GM12878 (cell line): ENCODE measurements at regions not wholly inside any gene's neighbourhood (a gene's known extent, or its start where the extent isn't known, plus 50 kb on each side); places are given as distances from the start of the nearest gene placed in this dataset.

Experiments
- ATAC-seq: fragments of 200-7000 bp; cut with Tn5 transposase; 3 replicates; pipeline ENCODE4 v1.9.1; 2020; ENCODE audit warnings: mild to moderate bottlenecking, moderate library complexity
- BruUV-seq: library from RNA; stranded (reverse); fragments of 400-500 nt; replicated peaks from 2 replicates; lab custom pipeline; 2021; lab: Mats Ljungman, UMichigan
- CTCF ChIA-PET: fragments of 300-600 bp; sonication (Branson Sonifier 250); formaldehyde crosslinking; extraction: SDS; loops from one replicate; lab custom pipeline; 2021; ENCODE audit warnings: inconsistent platforms; lab: Yijun Ruan, JAX
- POLR2A ChIA-PET: fragments of 350-600 bp; formaldehyde crosslinking; extraction: SDS; loops from one replicate; lab custom pipeline; 2021; ENCODE audit warnings: inconsistent platforms; lab: Charles Lee
- RAD21 ChIA-PET: fragments of 300-600 bp; sonication (Branson Sonifier 250); formaldehyde crosslinking; loops from one replicate; lab custom pipeline; 2023; ENCODE audit warnings: antibody characterized with exemption; ENCODE audit not compliant: unreplicated experiment; lab: Charles Lee
- SMC1A ChIA-PET: fragments of 300-600 bp; sonication (Branson Sonifier 250); formaldehyde crosslinking; loops from one replicate; lab custom pipeline; 2023; ENCODE audit not compliant: unreplicated experiment, uncharacterized antibody; lab: Charles Lee
- DNase-seq: peaks from one replicate; pipeline ENCODE4 v3.0.0-alpha.2; 2011; ENCODE audit warnings: low read depth, low spot score
- FAIRE-seq: peaks from 3 replicates; lab custom pipeline; 2011; peaks lifted over from hg19 to GRCh38; lab: Jason Lieb, UNC
- H2AFZ ChIP-seq: 2 replicates; pipeline ENCODE4 v1.6.0; 2011; ENCODE audit warnings: low read depth, low read length, control low read depth; ENCODE audit not compliant: control insufficient read depth
- H3K27ac ChIP-seq: 2 replicates; pipeline ENCODE4 v1.5.1; 2011; ENCODE audit warnings: control low read depth; ENCODE audit not compliant: control insufficient read depth, insufficient read depth
- H3K27me3 ChIP-seq, 2 experiments: replicated peaks in 1 of 2; 2 replicates each; pipeline versions ENCODE4 v1.6.0 to v1.6.1; 2011; ENCODE audit warnings: low read length in 1 of 2; ENCODE audit not compliant: control insufficient read depth in 2 of 2, insufficient read depth in 2 of 2
- H3K36me3 ChIP-seq, 2 experiments: 2 replicates each; pipeline ENCODE4 v1.5.1; 2011; ENCODE audit warnings: low read length in 1 of 2; ENCODE audit not compliant: control insufficient read depth in 2 of 2, insufficient read depth in 2 of 2
- H3K4me1 ChIP-seq: 2 replicates; pipeline ENCODE4 v1.6.1; 2011; ENCODE audit warnings: mild to moderate bottlenecking, low read length, moderate library complexity, mixed read lengths; ENCODE audit not compliant: control insufficient read depth, insufficient read depth
- H3K4me2 ChIP-seq: 2 replicates; pipeline ENCODE4 v1.6.0; 2011; ENCODE audit warnings: control low read depth; ENCODE audit not compliant: control insufficient read depth, insufficient read depth
- H3K4me3 ChIP-seq: fragments of 200-600 bp; sonication (generic); 2 replicates; pipeline ENCODE4 v1.5.1; 2016
- H3K79me2 ChIP-seq: 2 replicates; pipeline ENCODE4 v1.6.0; 2011; ENCODE audit warnings: low read length; ENCODE audit not compliant: control insufficient read depth, insufficient read depth
- H3K9ac ChIP-seq: 2 replicates; pipeline ENCODE4 v1.8.0; 2011; ENCODE audit warnings: low read length, control low read depth, mixed read lengths; ENCODE audit not compliant: control insufficient read depth, insufficient read depth
- H3K9me3 ChIP-seq: replicated peaks from 3 replicates; pipeline ENCODE4 v1.5.1; 2011; ENCODE audit warnings: mild to moderate bottlenecking, low read length; ENCODE audit not compliant: control insufficient read depth, insufficient read depth
- H4K20me1 ChIP-seq: 2 replicates; pipeline ENCODE4 v1.6.0; 2011; ENCODE audit not compliant: control insufficient read depth, insufficient read depth
- HDGF ChIP-seq: fragments of 450-650 bp; IDR thresholded peaks from 2 replicates; pipeline ENCODE4 v1.6.1; 2016; ENCODE audit warnings: antibody characterized with exemption
- KDM1A ChIP-seq: fragments of 200-600 bp; sonication (generic); IDR thresholded peaks from 2 replicates; pipeline ENCODE4 v1.6.1; 2016; ENCODE audit warnings: borderline replicate concordance
- WGBS: methylation state at CpG from one replicate; pipeline ENCODE4 v1.1.6; 2016; ENCODE audit warnings: low lambda C conversion rate; ENCODE audit not compliant: insufficient replicate concordance, insufficient coverage; ENCODE audit errors: missing lambda C conversion rate; 5-methylcytosine and 5-hydroxymethylcytosine counted together
- in situ Hi-C: fragments of 300-500 bp; cut with MboI; formaldehyde crosslinking; loops from 9 replicates; pipeline ENCODE4 v1.14.3; 2018; ENCODE audit warnings: mixed read lengths
- intact Hi-C: fragments of 100-400 bp; cut with micrococcal nuclease; formaldehyde crosslinking; loops from one replicate; pipeline ENCODE4 v1.14.2; 2022; ENCODE audit not compliant: unreplicated experiment
- TF ChIP-seq, protein P1 (sequence below): fragments of 450-650 bp; formaldehyde crosslinking; IDR thresholded peaks from 2 replicates; pipeline ENCODE4 v1.4.0; 2020; ENCODE audit warnings: mild to moderate bottlenecking, moderate library complexity
- TF ChIP-seq, protein P2 (sequence below): fragments of 450-650 bp; IDR thresholded peaks from 2 replicates; pipeline ENCODE4 v1.6.1; 2016; ENCODE audit warnings: mild to moderate bottlenecking

DNA sequence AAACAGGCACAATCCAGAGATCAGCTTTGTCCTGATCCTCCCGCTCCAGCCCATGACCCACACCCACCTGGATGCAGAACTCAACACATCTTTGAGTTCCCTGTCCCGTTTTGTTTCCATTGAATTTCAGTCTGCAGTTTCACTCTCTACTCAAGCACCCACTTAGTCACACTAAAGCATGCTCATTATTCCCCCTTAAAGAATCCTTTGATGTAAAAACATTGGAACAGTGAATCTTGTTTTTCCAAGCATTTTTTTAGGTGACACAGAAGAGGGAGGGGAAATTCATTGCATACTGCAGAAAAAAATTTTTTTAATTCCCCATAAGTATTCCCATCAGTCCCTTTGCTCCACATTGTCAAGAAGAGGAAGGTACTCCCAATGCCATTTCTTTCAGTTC, 249.7 kb upstream of the TTC29 start:
- H3K4me3 ChIP-seq, result no peak overlapping the region
- H2AFZ ChIP-seq, result no peak overlapping the region
- in situ Hi-C loops, result no loop called here
- no peak for DNase-seq
- no TSS peak for BruUV-seq
- no peak for FAIRE-seq
- H3K79me2 ChIP-seq, result no peaks in the 10 kb centered on the region
- 32% methylated on average over 2 of the region's 2 CpGs for WGBS
- H3K36me3 ChIP-seq, result no peaks in the 10 kb centered on the region
- H4K20me1 ChIP-seq, result no peaks in the 10 kb centered on the region
- no peaks in the 10 kb centered on the region for H3K27me3 ChIP-seq
- RAD21 ChIA-PET, result no interaction called here
- POLR2A ChIA-PET, result no interaction called here
- no peaks in the 10 kb centered on the region for H3K9me3 ChIP-seq
- H3K27ac ChIP-seq, result no peak overlapping the region
- H3K9ac ChIP-seq, result no peak overlapping the region
- CTCF ChIA-PET, result interaction anchor here (1.0 kb wide), 1 partner anchor 14 kb away, joined by 3 read pairs; no protein-coding TSS in a partner anchor
- intact Hi-C loops, result no loop called here
- no peaks in the 10 kb centered on the region for H3K4me1 ChIP-seq
- TF ChIP-seq KDM1A (no peak), HDGF (no peak)
- TF ChIP-seq, protein P1, sequence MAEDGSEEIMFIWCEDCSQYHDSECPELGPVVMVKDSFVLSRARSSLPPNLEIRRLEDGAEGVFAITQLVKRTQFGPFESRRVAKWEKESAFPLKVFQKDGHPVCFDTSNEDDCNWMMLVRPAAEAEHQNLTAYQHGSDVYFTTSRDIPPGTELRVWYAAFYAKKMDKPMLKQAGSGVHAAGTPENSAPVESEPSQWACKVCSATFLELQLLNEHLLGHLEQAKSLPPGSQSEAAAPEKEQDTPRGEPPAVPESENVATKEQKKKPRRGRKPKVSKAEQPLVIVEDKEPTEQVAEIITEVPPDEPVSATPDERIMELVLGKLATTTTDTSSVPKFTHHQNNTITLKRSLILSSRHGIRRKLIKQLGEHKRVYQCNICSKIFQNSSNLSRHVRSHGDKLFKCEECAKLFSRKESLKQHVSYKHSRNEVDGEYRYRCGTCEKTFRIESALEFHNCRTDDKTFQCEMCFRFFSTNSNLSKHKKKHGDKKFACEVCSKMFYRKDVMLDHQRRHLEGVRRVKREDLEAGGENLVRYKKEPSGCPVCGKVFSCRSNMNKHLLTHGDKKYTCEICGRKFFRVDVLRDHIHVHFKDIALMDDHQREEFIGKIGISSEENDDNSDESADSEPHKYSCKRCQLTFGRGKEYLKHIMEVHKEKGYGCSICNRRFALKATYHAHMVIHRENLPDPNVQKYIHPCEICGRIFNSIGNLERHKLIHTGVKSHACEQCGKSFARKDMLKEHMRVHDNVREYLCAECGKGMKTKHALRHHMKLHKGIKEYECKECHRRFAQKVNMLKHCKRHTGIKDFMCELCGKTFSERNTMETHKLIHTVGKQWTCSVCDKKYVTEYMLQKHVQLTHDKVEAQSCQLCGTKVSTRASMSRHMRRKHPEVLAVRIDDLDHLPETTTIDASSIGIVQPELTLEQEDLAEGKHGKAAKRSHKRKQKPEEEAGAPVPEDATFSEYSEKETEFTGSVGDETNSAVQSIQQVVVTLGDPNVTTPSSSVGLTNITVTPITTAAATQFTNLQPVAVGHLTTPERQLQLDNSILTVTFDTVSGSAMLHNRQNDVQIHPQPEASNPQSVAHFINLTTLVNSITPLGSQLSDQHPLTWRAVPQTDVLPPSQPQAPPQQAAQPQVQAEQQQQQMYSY (CRISPR knock-in tag), result no peak
- TF ChIP-seq, protein P2, sequence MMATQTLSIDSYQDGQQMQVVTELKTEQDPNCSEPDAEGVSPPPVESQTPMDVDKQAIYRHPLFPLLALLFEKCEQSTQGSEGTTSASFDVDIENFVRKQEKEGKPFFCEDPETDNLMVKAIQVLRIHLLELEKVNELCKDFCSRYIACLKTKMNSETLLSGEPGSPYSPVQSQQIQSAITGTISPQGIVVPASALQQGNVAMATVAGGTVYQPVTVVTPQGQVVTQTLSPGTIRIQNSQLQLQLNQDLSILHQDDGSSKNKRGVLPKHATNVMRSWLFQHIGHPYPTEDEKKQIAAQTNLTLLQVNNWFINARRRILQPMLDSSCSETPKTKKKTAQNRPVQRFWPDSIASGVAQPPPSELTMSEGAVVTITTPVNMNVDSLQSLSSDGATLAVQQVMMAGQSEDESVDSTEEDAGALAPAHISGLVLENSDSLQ, result no peak
- TF ChIP-seq, all 136 proteins: peak for 0
- SMC1A ChIA-PET, result interaction anchor here (1.6 kb wide), 1 partner anchor 8 kb away, joined by 4 read pairs; no protein-coding TSS in a partner anchor
- H3K4me2 ChIP-seq, result no peak overlapping the region
- ATAC-seq, result no peak
